Erythroblast (primary cell): ENCODE measurements at regions not wholly inside any gene's neighbourhood (a gene's known extent, or its start where the extent isn't known, plus 50 kb on each side); places are given as distances from the start of the nearest gene placed in this dataset.

Experiments used
- DNase-seq, 2 experiments: peaks; one replicate each; lab custom pipeline; 2025; lab: John Stamatoyannopoulos, UW
- GATA1 ChIP-seq: IDR thresholded peaks from 2 replicates; pipeline ENCODE4 v1.6.1; 2011; ENCODE audit warnings: low read depth, mild to moderate bottlenecking, control low read depth, low read length, moderate library complexity
- POLR2A ChIP-seq: IDR thresholded peaks from 2 replicates; pipeline ENCODE4 v1.6.1; 2011; ENCODE audit warnings: mild to moderate bottlenecking, low read length

- DNase-seq: no peak
- TF ChIP-seq GATA1: no peak
- TF ChIP-seq POLR2A: no peak
Observed at GRCh38 chr3:106862067-106862466, 515.2 kb upstream of the CCDC54 start.

GRCh38 chr3:106877627-106878026 lies 499.6 kb upstream of the CCDC54 start:
- no peak for TF ChIP-seq GATA1
- no peak for TF ChIP-seq POLR2A

GRCh38 chr3:106880206-106880605 lies 497.0 kb upstream of the CCDC54 start:
- no peak for TF ChIP-seq GATA1
- TF ChIP-seq POLR2A: no peak

More at GRCh38 chr3:106877627-106878026, 499.6 kb upstream of the CCDC54 start:
- no peak for DNase-seq

GRCh38 chr3:106881186-106881585 lies 496.1 kb upstream of the CCDC54 start:
- no peak for DNase-seq
- no peak for TF ChIP-seq GATA1
- no peak for TF ChIP-seq POLR2A

More at GRCh38 chr3:106880206-106880605, 497.0 kb upstream of the CCDC54 start:
- DNase-seq: no peak

GRCh38 chr3:106882297-106882696 lies 494.9 kb upstream of the CCDC54 start:
- no peak for DNase-seq
- no peak for TF ChIP-seq GATA1
- TF ChIP-seq POLR2A: no peak

GRCh38 chr3:106906074-106906473 lies 471.2 kb upstream of the CCDC54 start:
- TF ChIP-seq GATA1: no peak
- TF ChIP-seq POLR2A: no peak
- no peak for DNase-seq

- TF ChIP-seq POLR2A: no peak
- no peak for TF ChIP-seq GATA1
Observed at GRCh38 chr3:106908181-106908938, 468.9 kb upstream of the CCDC54 start.

GRCh38 chr3:106913111-106913698 lies 464.0 kb upstream of the CCDC54 start:
- DNase-seq: no peak
- TF ChIP-seq GATA1 (no peak), POLR2A (no peak)

More at GRCh38 chr3:106908181-106908938, 468.9 kb upstream of the CCDC54 start:
- DNase-seq: no peak

- TF ChIP-seq GATA1: no peak
- no peak for DNase-seq
Observed at GRCh38 chr3:106913966-106914365, 463.3 kb upstream of the CCDC54 start.

- TF ChIP-seq POLR2A (no peak), GATA1 (no peak)
- no peak for DNase-seq
Observed at GRCh38 chr3:106920609-106921008, 456.6 kb upstream of the CCDC54 start.

GRCh38 chr3:106929081-106929480 lies 448.2 kb upstream of the CCDC54 start:
- no peak for DNase-seq
- TF ChIP-seq POLR2A (no peak), GATA1 (no peak)

- TF ChIP-seq GATA1 (no peak), POLR2A (no peak)
- DNase-seq: no peak
Observed at GRCh38 chr3:106930086-106930485, 447.2 kb upstream of the CCDC54 start.

- TF ChIP-seq GATA1 (no peak), POLR2A (no peak)
- DNase-seq: no peak
Observed at GRCh38 chr3:106931904-106932303, 445.3 kb upstream of the CCDC54 start.

GRCh38 chr3:106936337-106936736 lies 440.9 kb upstream of the CCDC54 start:
- no peak for DNase-seq
- TF ChIP-seq GATA1 (no peak), POLR2A (no peak)
